Nephron progenitor cell (in vitro differentiated cells): ENCODE measurements at regions not wholly inside any gene's neighbourhood (a gene's known extent, or its start where the extent isn't known, plus 50 kb on each side); places are given as distances from the start of the nearest gene placed in this dataset.

Source experiments
- DNase-seq: peaks from one replicate; pipeline ENCODE4 v3.0.0; 2021
- H3K27ac Mint-ChIP-seq: 2 replicates; pipeline ENCODE4 v1.8.0; 2021; ENCODE audit warnings: mild to moderate bottlenecking, moderate library complexity, mixed read lengths
- H3K27me3 Mint-ChIP-seq: 2 replicates; pipeline ENCODE4 v1.8.0; 2021; ENCODE audit warnings: mild to moderate bottlenecking, low read depth, mixed read lengths; ENCODE audit not compliant: poor library complexity
- H3K36me3 Mint-ChIP-seq: 2 replicates; pipeline ENCODE4 v1.8.0; 2021; ENCODE audit warnings: low read depth, mixed read lengths
- H3K4me1 Mint-ChIP-seq: 2 replicates; pipeline ENCODE4 v1.8.0; 2021; ENCODE audit warnings: mixed read lengths
- H3K4me3 Mint-ChIP-seq: 2 replicates; pipeline ENCODE4 v1.8.0; 2021; ENCODE audit warnings: mild to moderate bottlenecking, moderate library complexity, mixed read lengths
- H3K9me3 Mint-ChIP-seq: 2 replicates; pipeline ENCODE4 v1.8.0; 2021; ENCODE audit warnings: mild to moderate bottlenecking, moderate library complexity, mixed read lengths
- TF ChIP-seq, protein P1 (sequence below): fragments of 200-600 bp; sonication (generic); IDR thresholded peaks from 2 replicates; pipeline ENCODE4 v1.5.0; 2021; ENCODE audit warnings: antibody characterized with exemption

DNA sequence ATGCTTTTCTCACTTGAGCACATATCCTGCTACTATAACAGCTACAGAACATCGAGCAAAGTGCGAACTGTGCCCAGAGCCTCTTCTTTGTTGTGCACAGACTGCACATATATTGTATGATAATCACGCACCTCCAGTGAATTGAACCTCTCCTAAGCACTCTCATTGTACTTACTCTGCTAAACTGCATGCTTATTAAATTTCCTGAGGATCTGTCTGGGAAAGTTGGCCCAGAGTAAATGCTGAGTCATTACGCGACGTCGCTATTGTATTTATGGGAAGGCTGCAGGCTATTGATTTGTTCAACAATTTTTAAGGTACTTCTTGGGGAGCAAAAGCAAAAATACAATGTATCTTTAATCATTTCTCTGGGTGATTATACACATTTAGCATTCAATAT lies 399.6 kb upstream of the DSEL start:
- no peaks in the 10 kb centered on the region for H3K36me3 Mint-ChIP-seq
- TF ChIP-seq, protein P1, sequence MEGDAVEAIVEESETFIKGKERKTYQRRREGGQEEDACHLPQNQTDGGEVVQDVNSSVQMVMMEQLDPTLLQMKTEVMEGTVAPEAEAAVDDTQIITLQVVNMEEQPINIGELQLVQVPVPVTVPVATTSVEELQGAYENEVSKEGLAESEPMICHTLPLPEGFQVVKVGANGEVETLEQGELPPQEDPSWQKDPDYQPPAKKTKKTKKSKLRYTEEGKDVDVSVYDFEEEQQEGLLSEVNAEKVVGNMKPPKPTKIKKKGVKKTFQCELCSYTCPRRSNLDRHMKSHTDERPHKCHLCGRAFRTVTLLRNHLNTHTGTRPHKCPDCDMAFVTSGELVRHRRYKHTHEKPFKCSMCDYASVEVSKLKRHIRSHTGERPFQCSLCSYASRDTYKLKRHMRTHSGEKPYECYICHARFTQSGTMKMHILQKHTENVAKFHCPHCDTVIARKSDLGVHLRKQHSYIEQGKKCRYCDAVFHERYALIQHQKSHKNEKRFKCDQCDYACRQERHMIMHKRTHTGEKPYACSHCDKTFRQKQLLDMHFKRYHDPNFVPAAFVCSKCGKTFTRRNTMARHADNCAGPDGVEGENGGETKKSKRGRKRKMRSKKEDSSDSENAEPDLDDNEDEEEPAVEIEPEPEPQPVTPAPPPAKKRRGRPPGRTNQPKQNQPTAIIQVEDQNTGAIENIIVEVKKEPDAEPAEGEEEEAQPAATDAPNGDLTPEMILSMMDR = no peak
- H3K9me3 Mint-ChIP-seq = no peaks in the 10 kb centered on the region
- H3K4me1 Mint-ChIP-seq = no peaks in the 10 kb centered on the region
- no peak overlapping the region for H3K27ac Mint-ChIP-seq
- H3K4me3 Mint-ChIP-seq = no peak overlapping the region
- H3K27me3 Mint-ChIP-seq = no peaks in the 10 kb centered on the region
- no peak for DNase-seq

DNA sequence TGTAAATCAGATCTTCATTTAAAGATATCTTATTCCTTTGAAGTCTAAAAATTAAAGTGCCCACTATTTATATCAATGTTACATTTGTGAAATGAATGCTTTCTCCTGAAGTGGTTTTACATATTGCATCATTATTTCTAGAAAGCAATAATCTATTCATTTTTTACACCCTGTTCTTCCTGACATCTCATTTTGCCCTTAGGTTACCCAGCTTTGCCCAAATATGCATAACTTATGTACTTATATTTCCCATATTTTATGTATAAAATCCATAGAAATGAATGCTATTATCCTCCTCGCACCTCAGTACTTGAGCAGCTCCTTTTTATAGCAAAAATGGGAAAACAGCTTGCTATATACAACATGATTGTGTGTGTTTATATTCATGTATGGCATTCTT lies 396.5 kb upstream of the DSEL start:
- Mint-ChIP-seq H3K4me3 (no peak overlapping the region), H3K36me3 (no peaks in the 10 kb centered on the region), H3K9me3 (no peaks in the 10 kb centered on the region), H3K27ac (no peak overlapping the region), H3K27me3 (no peaks in the 10 kb centered on the region), H3K4me1 (no peaks in the 10 kb centered on the region)
- DNase-seq = no peak
- TF ChIP-seq, protein P1 = no peak

DNA sequence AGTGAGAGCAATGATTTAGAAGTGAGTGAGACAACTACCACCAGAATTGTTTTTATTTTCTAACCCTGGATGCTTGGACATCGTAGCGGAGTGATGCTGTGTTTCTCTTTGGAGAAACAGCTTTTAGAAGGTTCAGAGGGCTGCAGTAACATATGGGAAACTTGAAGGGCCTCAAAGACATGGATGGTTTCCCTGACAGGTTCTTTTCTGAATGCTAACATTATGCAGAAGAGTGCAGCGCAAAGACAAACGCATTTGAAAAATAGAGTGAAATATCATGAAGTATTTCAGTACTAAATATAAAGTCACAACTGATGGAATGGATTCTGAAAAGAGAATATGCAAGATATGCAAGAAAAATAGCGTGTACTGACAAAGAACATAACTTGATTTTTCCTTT lies 385.1 kb upstream of the DSEL start:
- TF ChIP-seq, protein P1 = no peak
- H3K27ac Mint-ChIP-seq = no peak overlapping the region
- H3K4me1 Mint-ChIP-seq = no peaks in the 10 kb centered on the region
- no peaks in the 10 kb centered on the region for H3K27me3 Mint-ChIP-seq
- no peaks in the 10 kb centered on the region for H3K36me3 Mint-ChIP-seq
- no peak for DNase-seq
- H3K4me3 Mint-ChIP-seq = no peak overlapping the region
- H3K9me3 Mint-ChIP-seq = no peaks in the 10 kb centered on the region

DNA sequence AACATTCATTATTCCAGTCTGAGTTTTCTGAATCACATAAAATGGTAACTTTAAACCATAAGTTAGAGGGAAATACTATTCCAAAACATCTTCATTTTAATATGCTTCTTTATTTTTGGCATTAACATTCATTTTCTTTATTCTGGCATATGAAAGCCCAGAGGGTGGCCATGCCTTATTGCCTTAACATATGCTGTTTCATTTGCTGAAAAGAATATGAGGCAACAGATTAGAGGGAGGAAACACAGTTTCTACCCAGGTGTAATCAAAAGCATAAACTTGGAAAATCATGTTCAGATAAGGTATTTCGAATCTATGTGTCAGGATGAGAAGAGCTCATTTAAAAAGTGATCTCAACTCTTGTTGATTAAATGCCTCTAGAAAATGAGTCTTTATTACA lies 379.9 kb upstream of the DSEL start:
- DNase-seq = no peak
- TF ChIP-seq, protein P1 = no peak
- Mint-ChIP-seq H3K9me3 (no peaks in the 10 kb centered on the region), H3K27ac (no peak overlapping the region), H3K36me3 (no peaks in the 10 kb centered on the region), H3K27me3 (no peaks in the 10 kb centered on the region), H3K4me3 (no peak overlapping the region), H3K4me1 (peaks cover 10% of the 10 kb centered on the region)

DNA sequence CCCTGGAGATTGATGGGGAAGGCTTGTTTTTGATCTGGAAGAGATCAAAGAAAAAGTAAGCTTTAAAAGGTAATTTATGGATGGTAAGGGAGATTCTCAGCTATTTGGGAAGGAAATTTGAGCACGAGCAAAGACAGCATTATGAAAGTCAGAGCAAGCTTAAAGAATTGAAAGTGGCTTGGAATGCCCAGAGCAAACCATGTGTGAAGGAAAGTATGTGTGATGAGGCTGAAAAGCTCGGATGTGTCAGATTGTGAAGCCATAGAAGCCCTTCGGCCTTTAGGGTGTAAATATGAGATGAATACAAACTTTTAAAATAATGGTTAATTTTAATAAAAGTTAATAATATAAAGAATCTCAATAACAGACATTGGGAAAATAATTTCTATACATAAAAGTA lies 377.4 kb upstream of the DSEL start:
- no peaks in the 10 kb centered on the region for H3K9me3 Mint-ChIP-seq
- DNase-seq = no peak
- H3K4me3 Mint-ChIP-seq = no peak overlapping the region
- no peaks in the 10 kb centered on the region for H3K27me3 Mint-ChIP-seq
- H3K27ac Mint-ChIP-seq = no peak overlapping the region
- no peaks in the 10 kb centered on the region for H3K36me3 Mint-ChIP-seq
- TF ChIP-seq, protein P1 = no peak
- peaks cover 10% of the 10 kb centered on the region for H3K4me1 Mint-ChIP-seq

DNA sequence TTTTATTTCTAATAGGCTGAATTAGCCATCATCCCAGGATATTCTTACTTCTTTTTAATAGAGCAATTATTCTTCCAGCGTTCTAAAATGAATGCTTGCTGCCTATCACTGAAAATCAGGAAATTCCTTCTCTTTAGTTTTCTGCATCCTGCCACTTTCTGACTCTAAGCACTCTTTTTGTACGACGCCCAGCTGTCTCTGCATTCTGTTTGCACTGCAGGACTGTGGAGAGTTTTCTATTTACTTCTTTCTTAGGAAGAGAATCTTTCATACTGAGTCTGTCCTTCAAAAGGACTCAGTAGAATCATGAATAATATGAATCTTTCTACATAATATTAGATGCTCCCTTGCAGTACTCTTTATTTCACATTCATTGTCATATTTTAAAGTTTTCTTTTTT lies 360.4 kb upstream of the DSEL start:
- no peak for DNase-seq
- Mint-ChIP-seq H3K36me3 (no peaks in the 10 kb centered on the region), H3K4me3 (no peak overlapping the region), H3K9me3 (no peaks in the 10 kb centered on the region), H3K27me3 (peaks cover 3% of the 10 kb centered on the region), H3K4me1 (no peaks in the 10 kb centered on the region), H3K27ac (peak overlapping the region; percentile 13)
- TF ChIP-seq, protein P1 = no peak
